Loucy (cell line): ENCODE measurements at regions not wholly inside any gene's neighbourhood (a gene's known extent, or its start where the extent isn't known, plus 50 kb on each side); places are given as distances from the start of the nearest gene placed in this dataset.

ENCODE experiments used
- H2AFZ ChIP-seq: fragments of 200-600 bp; sonication (generic); 2 replicates; pipeline ENCODE4 v1.6.0; 2016; ENCODE audit warnings: antibody characterized with exemption, mild to moderate bottlenecking, low read length, moderate library complexity
- H3F3A ChIP-seq: fragments of 200-600 bp; 2 replicates; pipeline ENCODE4 v1.6.0; 2016; ENCODE audit warnings: antibody characterized with exemption, low read depth, mild to moderate bottlenecking
- H3K27me3 ChIP-seq: fragments of 200-600 bp; sonication (generic); 2 replicates; pipeline ENCODE4 v1.6.1; 2014; ENCODE audit warnings: low read length, mild to moderate bottlenecking; ENCODE audit not compliant: insufficient read depth, poor library complexity, severe bottlenecking
- H3K36me3 ChIP-seq: fragments of 200-600 bp; sonication (generic); 2 replicates; pipeline ENCODE4 v1.6.1; 2016; ENCODE audit warnings: low read length; ENCODE audit not compliant: insufficient read depth
- H3K4me1 ChIP-seq: fragments of 200-600 bp; sonication (generic); 2 replicates; pipeline ENCODE4 v1.5.1; 2014; ENCODE audit warnings: low read length, mild to moderate bottlenecking; ENCODE audit not compliant: insufficient read depth, poor library complexity, severe bottlenecking
- H3K4me2 ChIP-seq: fragments of 200-600 bp; sonication (generic); 2 replicates; pipeline ENCODE4 v1.6.0; 2014; ENCODE audit warnings: antibody characterized with exemption, low read length, low read depth, mild to moderate bottlenecking; ENCODE audit not compliant: poor library complexity, severe bottlenecking
- H3K4me3 ChIP-seq: fragments of 200-600 bp; sonication (generic); 2 replicates; pipeline ENCODE4 v1.5.1; 2014; ENCODE audit warnings: low read length, mild to moderate bottlenecking, mixed read lengths; ENCODE audit not compliant: poor library complexity, severe bottlenecking
- H3K79me2 ChIP-seq: fragments of 200-600 bp; sonication (generic); 2 replicates; pipeline ENCODE4 v1.6.1; 2014; ENCODE audit warnings: low read length; ENCODE audit not compliant: insufficient read depth
- H3K9ac ChIP-seq: fragments of 200-600 bp; sonication (generic); 2 replicates; pipeline ENCODE4 v1.6.0; 2014; ENCODE audit warnings: mild to moderate bottlenecking, low read depth, low read length, moderate library complexity; ENCODE audit not compliant: poor library complexity, severe bottlenecking
- H3K9me2 ChIP-seq: fragments of 200-600 bp; sonication (generic); replicated peaks from 2 replicates; pipeline ENCODE4 v1.6.1; 2016; ENCODE audit warnings: low read depth, low read length, mixed read lengths
- H3K9me3 ChIP-seq: fragments of 200-600 bp; sonication (generic); 2 replicates; pipeline ENCODE4 v1.6.1; 2014; ENCODE audit warnings: mild to moderate bottlenecking, antibody characterized with exemption, low read length, low read depth; ENCODE audit not compliant: insufficient read depth
- H4K20me1 ChIP-seq: fragments of 200-600 bp; sonication (generic); 2 replicates; pipeline ENCODE4 v1.6.0; 2014; ENCODE audit warnings: antibody characterized with exemption, low read length, mild to moderate bottlenecking; ENCODE audit not compliant: insufficient read depth, poor library complexity, severe bottlenecking
- EZH2phosphoT487 ChIP-seq: fragments of 200-600 bp; IDR thresholded peaks from 2 replicates; pipeline ENCODE4 v1.6.1; 2018; ENCODE audit warnings: antibody characterized with exemption, mild to moderate bottlenecking, moderate library complexity, borderline replicate concordance
- TF ChIP-seq, protein P1 (sequence below): fragments of 200-600 bp; sonication (generic); conservative IDR thresholded peaks from 2 replicates; pipeline ENCODE4 v1.5.1; 2014; ENCODE audit warnings: mild to moderate bottlenecking, antibody characterized with exemption, low read length

DNA sequence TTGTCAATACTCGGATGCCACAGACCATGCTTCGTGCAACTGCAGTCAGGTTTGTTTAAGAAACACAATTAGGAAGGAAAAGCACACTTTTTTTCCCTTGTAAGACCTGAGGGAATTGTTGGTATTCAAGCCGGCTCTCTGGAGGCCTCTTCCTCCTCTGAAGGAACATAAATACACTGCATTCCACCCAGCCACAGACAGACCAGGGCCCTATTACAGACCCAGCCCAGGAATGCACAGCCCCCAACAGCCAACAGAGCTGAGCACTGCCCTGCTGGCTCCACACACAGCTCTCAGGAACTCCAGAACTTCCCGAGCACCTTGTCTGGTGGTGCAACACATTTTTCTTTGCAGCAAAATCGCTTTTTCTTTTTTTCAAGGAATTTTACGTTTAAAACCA is 488.7 kb upstream of the PROK2 start:
- Histone ChIP-seq H3K9me2 (no peaks in the 10 kb centered on the region), H4K20me1 (no peaks in the 10 kb centered on the region), H3K36me3 (no peaks in the 10 kb centered on the region), H3K27me3 (no peaks in the 10 kb centered on the region), H3K9ac (no peak overlapping the region), H3K4me1 (peaks cover 63% of the 10 kb centered on the region), H3F3A (no peaks in the 10 kb centered on the region), H2AFZ (no peak overlapping the region), H3K79me2 (no peaks in the 10 kb centered on the region), H3K9me3 (no peaks in the 10 kb centered on the region), H3K4me3 (no peak overlapping the region), H3K4me2 (peak overlapping the region; percentile 57)
- TF ChIP-seq EZH2phosphoT487, result no peak
- TF ChIP-seq, protein P1, sequence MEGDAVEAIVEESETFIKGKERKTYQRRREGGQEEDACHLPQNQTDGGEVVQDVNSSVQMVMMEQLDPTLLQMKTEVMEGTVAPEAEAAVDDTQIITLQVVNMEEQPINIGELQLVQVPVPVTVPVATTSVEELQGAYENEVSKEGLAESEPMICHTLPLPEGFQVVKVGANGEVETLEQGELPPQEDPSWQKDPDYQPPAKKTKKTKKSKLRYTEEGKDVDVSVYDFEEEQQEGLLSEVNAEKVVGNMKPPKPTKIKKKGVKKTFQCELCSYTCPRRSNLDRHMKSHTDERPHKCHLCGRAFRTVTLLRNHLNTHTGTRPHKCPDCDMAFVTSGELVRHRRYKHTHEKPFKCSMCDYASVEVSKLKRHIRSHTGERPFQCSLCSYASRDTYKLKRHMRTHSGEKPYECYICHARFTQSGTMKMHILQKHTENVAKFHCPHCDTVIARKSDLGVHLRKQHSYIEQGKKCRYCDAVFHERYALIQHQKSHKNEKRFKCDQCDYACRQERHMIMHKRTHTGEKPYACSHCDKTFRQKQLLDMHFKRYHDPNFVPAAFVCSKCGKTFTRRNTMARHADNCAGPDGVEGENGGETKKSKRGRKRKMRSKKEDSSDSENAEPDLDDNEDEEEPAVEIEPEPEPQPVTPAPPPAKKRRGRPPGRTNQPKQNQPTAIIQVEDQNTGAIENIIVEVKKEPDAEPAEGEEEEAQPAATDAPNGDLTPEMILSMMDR, result no peak

DNA sequence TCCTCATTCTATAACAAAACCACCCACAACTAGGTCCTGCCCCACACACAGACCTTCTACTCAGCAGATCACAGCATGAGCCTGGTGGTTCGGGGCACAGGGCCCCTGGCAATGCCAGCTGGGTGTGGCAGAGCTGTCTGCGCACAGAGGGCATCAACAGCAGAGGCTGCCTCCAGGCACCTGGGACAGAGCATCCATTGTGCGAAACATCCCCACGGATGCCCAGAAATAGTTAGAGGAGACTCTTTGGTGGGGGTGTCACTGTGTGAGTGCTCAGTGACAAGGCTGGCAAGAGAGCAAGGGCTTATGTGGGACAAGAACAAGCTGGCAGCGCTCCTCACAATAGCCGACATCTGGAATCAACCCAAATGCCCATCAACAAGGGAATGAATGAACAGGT is 487.4 kb upstream of the PROK2 start:
- no peaks in the 10 kb centered on the region for H3K79me2 ChIP-seq
- H3K9me3 ChIP-seq, result no peaks in the 10 kb centered on the region
- H3K4me2 ChIP-seq, result no peak overlapping the region

DNA sequence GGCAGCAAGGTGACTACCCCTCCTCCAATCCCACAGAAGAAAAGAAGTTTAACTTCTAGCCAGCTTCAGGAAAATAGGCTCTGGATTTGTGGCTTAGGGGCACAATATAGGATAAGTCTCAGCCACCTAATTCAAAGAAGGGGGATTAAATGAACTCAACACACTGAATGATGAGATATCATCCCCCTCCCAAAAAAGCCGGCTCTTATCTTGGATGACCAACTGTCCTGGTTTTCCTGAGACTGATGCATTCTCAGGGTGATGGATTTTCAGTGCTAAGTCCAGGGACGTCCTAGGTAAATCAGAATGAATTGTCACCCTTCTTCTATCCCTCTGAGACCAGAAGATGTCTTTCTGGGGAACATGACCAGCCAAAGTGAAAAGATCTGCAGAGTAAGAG is 487.0 kb upstream of the PROK2 start:
- no peak overlapping the region for H2AFZ ChIP-seq
- no peaks in the 10 kb centered on the region for H3K9me3 ChIP-seq
- H3K4me2 ChIP-seq, result no peak overlapping the region
- no peaks in the 10 kb centered on the region for H3K79me2 ChIP-seq
- no peak for TF ChIP-seq EZH2phosphoT487
- TF ChIP-seq, protein P1, result no peak
- H3K4me1 ChIP-seq, result peaks cover 62% of the 10 kb centered on the region
- H3K36me3 ChIP-seq, result no peaks in the 10 kb centered on the region
- H3K9me2 ChIP-seq, result no peaks in the 10 kb centered on the region
- no peak overlapping the region for H3K4me3 ChIP-seq
- H3K27me3 ChIP-seq, result no peaks in the 10 kb centered on the region
- peak overlapping the region; percentile 42 for H3K9ac ChIP-seq
- no peaks in the 10 kb centered on the region for H3F3A ChIP-seq
- no peaks in the 10 kb centered on the region for H4K20me1 ChIP-seq

More for the DNA sequence above, 487.4 kb upstream of the PROK2 start:
- H3K27me3 ChIP-seq, result no peaks in the 10 kb centered on the region
- no peak overlapping the region for H3K4me3 ChIP-seq
- H2AFZ ChIP-seq, result no peak overlapping the region
- H3K4me1 ChIP-seq, result peaks cover 62% of the 10 kb centered on the region
- H4K20me1 ChIP-seq, result no peaks in the 10 kb centered on the region
- no peak overlapping the region for H3K9ac ChIP-seq
- H3F3A ChIP-seq, result no peaks in the 10 kb centered on the region
- no peaks in the 10 kb centered on the region for H3K36me3 ChIP-seq
- no peaks in the 10 kb centered on the region for H3K9me2 ChIP-seq
- no peak for TF ChIP-seq EZH2phosphoT487
- TF ChIP-seq, protein P1, result no peak
